ENCODE measurements at regions not wholly inside any gene's neighbourhood (a gene's known extent, or its start where the extent isn't known, plus 50 kb on each side); places are given as distances from the start of the nearest gene placed in this dataset.
A peak's percentile ranks its signal among the peaks of the same experiment; 100 is the strongest.

- no peak for DNase-seq
Measured at GRCh38 chr12:25835385-25835784, 123.1 kb upstream of the RASSF8 start.

DNA sequence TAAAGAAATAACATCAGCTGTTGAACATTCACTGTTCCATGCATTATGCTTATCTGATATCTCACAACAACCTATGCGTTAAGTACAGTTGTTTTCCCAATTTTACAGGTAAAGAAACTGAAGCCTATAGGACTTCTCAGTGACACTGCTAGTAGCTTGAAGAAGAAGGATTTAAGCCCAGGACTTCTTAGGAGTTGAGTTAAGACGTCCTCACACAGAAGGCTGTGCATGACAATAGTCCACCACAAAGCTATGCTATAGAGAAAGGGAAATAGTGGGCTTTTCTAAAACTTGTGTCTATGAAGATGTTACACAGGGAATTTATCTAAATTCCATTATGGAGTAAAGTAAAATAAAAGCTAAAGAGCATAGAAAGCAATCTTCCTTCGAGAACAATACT, 120.5 kb upstream of the RASSF8 start:
- DNase-seq, result no peak

- no peak for DNase-seq
Measured at GRCh38 chr12:25839470-25839869, 119.0 kb upstream of the RASSF8 start.

DNA sequence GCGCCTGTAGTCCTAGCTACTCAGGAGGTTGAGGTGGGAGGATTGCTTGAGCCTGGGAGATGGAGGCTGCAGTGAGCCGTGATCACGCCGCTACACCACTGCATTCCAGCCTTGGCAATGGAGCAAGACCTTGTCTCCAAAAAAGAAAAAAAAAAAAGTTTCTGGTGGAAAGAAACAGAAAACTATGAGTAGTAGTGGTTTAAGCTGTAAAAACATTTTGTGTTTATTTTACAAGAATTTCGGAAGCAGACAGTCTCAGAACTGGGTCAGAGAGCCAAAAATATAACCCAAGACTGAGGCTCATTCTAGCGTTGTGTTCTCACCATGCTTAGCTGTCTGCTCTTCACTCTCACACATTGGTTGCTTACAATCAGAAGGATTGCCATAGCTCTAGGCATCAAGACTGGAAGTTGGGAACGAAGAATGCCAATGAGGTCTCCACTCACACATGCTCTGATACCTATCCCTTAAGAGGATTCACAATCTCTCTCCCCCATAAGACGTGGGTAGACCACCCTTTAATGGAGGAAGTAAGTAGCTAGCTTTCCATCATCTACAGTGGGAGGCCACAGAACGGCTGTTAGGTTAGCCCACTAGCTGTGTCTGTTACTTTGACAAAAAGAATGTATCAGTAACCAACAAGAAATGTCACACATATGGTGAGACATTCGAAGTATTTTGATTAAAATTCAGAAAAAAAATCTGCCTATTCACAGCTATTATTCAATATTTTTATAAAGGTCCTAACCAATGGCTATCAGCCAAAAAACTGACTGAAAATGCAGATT, 117.6 kb upstream of the RASSF8 start:
- no peak for DNase-seq

DNA sequence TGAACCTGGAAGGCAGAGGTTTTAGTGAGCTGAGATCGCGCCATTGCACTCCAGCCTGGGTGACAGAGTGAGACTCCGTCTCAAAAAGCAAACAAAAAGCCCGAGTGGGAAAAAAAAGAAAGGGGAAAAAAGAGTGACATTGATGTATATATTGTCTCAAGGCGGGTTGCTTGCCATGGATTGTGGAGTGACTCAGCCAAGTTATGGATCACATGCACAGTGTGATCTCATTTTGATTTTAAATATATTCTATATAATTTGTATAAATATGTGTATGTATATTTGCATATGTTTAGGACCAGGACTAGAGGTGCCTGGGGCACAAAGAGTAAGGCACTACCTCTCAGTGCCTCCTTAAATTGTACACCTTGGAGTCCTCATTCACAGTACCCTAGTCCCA, 116.2 kb upstream of the RASSF8 start:
- DNase-seq, result no peak

DNA sequence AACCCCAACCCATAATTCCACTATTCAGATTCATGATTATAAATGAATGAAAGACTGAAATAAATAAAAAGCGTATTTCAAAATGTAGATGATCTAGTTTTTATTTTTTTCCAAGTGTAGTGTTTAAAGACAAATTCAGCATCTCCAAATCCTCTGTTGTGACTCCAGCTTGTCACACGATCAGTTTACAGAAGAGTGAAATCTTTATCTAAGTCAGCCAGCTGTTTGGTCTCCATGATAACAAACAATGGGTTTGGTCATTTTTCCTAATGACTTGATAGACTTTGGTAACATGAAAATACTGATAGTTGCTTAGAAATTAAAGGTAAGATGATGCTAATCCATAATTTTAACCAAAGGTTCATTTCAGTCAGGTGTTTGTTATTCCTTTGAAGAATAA, 114.5 kb upstream of the RASSF8 start:
- DNase-seq, result peak; percentile 31

GRCh38 chr12:25845415-25845814, 113.1 kb upstream of the RASSF8 start:
- DNase-seq, result no peak

DNA sequence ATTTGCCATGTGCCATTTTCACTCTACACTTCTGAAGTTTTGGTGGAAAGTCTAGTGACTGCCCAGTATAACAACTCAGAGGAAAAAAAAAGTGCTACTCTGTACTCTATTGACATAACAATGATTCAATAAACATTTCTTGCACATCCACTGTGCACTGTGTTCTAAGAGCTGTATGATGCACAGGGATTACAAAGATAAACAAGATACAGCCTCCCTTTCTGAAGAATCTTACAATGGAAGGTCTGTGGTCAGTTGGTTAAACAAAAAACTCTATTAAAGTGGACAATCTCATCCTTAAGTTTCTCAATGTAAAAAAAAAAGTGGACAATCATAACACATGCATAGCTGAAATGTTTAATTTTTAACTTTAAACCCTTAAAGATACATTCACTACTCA, 105.7 kb upstream of the RASSF8 start:
- no peak for DNase-seq

GRCh38 chr12:25853316-25854095, 105.0 kb upstream of the RASSF8 start:
- DNase-seq, result no peak

DNA sequence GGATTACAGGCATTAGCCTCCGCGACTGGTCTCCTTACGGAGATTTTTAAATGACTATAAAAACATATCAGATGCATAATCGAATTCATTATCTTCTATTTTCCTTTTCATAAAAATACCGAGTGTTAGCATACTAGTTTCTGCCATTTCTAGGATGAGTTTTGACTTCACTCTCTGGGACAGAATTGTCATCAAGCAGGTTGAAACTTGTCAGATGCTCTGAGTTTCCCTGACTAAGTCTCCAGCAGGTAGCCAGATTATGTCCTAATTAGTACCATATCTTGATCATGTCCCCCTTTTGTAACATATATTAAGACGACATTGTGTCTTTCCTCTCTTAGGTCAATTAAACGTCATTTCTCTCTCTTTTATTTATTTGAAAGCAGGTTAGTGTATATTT, 103.5 kb upstream of the RASSF8 start:
- DNase-seq, result no peak

- no peak for DNase-seq
Measured at GRCh38 chr12:25855716-25856115, 102.8 kb upstream of the RASSF8 start.

DNA sequence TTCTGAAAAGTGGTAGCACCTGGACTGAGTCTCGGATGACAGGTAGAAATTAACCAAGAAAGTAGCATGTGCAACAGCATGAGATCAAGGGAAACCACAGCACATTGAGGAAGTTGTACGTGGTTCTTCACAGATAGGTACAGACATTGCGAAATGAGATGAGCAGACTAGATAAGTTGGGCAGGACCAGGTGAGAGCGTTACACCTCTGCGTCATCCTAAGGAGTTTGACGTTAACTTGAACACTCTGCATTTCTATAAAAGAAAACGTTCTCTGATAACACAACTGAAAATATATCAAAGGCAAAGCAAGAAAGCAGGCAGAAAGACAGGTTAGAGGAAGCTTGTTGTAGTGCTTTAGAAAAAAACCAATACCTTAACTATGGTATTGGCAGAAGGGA, 98.5 kb upstream of the RASSF8 start:
- no peak for DNase-seq

GRCh38 chr12:25861226-25861625, 97.3 kb upstream of the RASSF8 start:
- DNase-seq, result no peak

DNA sequence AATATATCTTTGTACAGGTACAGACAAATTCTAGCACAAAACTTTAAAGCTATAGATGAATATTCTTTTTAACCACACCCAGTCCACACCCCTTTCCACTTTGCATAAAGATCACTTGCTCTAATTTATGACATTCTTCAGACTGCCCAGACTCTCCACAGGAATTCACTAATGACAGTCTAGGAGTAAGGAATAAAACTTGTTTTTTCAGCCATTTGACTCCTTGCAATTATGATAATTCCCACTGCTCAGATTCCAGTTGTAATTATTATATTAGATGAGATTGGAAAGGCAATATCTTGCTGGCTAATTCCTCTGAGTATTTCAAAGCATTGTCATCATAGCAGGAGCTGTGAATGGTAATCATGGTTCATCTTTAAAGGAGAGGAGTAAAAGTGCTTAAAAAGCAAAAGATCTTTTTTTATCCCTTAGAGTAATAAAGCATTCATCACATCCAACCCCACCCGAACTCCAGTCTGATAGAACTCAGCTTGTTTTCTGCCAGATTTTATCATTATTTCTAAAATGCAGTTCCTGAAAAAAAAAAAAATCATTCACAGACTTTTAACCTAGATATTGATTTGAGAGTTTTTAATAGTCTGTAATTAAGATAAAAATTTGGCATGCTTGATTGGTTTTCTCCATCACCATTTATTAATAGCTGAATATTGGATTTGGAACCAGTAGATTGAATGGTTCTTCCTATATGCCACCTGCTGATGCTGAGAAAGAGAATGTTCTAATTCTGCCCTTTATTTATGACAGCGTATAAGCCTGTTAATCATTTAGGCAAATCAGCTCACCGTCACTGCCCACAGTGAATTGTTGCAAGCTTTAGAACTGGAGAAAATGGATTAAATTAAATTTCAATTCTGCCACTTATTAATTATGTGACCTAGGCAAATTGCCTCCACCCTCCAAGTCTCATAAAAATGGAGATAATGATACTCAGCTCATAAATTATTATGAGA, 93.9 kb upstream of the RASSF8 start:
- DNase-seq, result no peak

DNA sequence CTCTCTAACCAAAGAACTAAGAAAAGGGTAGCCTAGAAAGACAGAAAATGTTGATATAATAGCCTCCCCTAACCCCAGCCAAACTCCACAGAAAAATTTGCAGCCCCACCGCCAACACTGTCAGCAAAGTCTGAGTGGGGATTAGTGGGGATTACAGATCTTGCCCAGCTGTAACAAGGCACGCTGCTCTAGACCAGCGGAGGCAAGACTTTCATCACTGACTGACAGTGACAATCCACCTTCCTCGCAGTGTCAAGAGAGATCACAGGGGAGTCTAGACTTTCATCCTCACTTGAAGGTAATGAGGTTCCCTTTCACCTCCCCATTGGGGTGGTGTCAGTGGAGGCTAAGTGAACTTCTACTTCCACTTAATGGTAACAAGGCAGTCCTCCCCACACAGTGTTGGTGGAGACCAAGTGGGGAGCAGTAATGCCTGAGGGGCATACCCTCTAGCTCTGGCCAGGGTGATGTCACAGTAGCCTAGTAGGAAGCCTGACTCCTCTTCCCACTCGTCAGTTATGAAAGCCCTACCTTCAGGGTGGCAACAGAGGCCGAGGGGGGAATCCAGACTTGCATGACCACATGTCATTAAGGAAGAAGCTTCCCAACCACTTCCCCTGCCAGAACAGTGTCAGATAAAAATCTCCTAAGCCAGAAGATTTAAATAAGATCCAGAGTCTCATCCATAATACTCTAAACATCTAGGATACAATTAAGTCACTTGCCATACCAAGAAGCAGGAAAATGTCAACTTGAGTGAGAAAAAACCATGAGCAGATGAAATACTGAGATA, 91.7 kb upstream of the RASSF8 start:
- DNase-seq, result no peak

- no peak for DNase-seq
Measured at GRCh38 chr12:25868193-25868592, 90.3 kb upstream of the RASSF8 start.

- DNase-seq, result no peak
Measured at GRCh38 chr12:25872137-25872536, 86.3 kb upstream of the RASSF8 start.

DNA sequence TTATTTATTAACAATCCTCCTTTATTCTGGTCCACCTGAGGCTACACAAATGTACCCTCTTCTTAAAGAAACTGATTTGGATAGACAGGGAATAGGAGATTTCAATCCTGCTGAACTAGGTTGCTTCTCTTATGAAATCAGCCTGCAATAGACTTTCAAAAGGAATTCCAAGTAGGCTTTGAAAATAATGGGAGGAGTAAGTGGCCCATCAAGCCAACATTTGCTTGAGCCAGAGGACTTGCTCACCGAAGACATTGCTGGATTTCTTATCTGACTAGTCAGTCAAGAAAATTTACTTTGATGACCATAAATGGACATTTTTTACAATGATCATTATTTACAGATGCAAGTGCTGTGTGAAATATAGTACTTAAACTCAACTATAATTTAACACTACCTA, 82.8 kb upstream of the RASSF8 start:
- no peak for DNase-seq

DNA sequence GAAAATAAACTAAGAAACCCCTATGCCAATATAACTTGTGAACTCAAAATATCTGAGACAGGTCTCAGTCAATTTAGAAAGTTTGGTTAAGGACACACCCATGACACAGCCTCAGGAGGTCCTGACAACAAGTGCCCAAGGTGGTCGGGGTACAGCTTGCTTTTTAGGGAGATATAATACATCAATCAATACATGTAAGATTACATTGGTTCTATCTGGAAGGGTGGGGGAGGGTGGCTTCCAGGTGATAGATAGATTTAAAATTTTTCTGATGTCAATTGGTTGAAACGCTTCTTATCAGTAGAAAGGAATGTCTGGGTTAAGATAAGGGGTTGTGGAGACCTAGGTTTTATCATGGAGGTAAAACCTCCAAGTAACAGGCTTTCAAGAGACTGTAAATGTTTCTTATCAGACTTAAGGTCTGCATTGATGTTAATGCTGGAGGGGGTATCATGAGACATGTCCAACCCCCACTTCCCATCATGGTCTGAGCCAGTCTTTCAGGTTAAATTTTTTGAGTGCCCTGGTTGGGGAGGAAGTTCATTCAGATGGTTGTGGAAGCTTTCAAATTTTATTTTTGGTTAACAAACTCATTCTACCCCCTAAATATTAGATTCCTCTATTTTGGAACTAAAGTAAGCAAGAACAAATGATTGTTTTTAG, 82.0 kb upstream of the RASSF8 start:
- no peak for DNase-seq

DNA sequence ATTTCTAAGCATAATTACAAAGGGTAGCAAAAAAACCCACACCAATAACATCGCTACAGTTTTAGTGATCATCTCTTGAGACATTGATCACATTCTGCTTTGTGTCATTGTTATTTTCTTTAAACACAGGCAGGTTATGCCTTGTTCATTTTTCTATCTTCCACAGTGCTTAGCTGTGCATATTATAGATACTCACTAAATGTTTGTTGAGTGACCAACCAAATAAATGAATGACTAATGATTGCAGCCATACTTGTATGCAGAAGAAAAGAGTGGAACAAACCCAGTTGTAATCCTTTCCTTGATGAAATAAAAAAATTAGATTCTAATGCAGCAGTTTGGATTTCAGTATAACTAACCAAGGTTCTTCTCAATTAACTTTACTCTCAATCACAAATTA, 81.0 kb upstream of the RASSF8 start:
- no peak for DNase-seq

GRCh38 chr12:25882266-25882665, 76.2 kb upstream of the RASSF8 start:
- no peak for DNase-seq
